ENCODE measurements at regions not wholly inside any gene's neighbourhood (a gene's known extent, or its start where the extent isn't known, plus 50 kb on each side); places are given as distances from the start of the nearest gene placed in this dataset.

- Histone ChIP-seq H3K27ac (no peak overlapping the region), H3K4me3 (no peak overlapping the region), H3K36me3 (no peaks in the 10 kb centered on the region), H3K27me3 (no peaks in the 10 kb centered on the region), H3K9me3 (no peaks in the 10 kb centered on the region), H3K4me1 (no peaks in the 10 kb centered on the region)
- intact Hi-C loops (cut with DNase I), result no loop called here
- ATAC-seq (peak in 2 of 4 donors; percentile 25 to 51), DNase-seq (no peak)
- WGBS (ENCODE audit: insufficient coverage, low coverage, low lambda C conversion rate, missing lambda C conversion rate), result 50% methylated on average over 4 of the region's 4 CpGs
- TF ChIP-seq CTCF (IDR thresholded peaks at IDR 0.05), result peak; percentile 5 to 38 (median 28)
- TF ChIP-seq POLR2A (IDR thresholded peaks at IDR 0.05), result no peak
Observed at GRCh38 chr9:2336055-2336454, 285.5 kb upstream of the VLDLR start.

GRCh38 chr9:2337131-2337530 lies 284.5 kb upstream of the VLDLR start:
- Histone ChIP-seq H3K4me3 (no peak overlapping the region), H3K27me3 (no peaks in the 10 kb centered on the region), H3K27ac (no peak overlapping the region), H3K4me1 (no peaks in the 10 kb centered on the region), H3K36me3 (no peaks in the 10 kb centered on the region), H3K9me3 (no peaks in the 10 kb centered on the region)
- DNase-seq (no peak), ATAC-seq (no peak)
- 50% methylated on average over 2 of the region's 2 CpGs for WGBS (ENCODE audit: insufficient coverage, low coverage, low lambda C conversion rate, missing lambda C conversion rate)
- intact Hi-C loops (cut with DNase I), result no loop called here
- TF ChIP-seq POLR2A (IDR thresholded peaks at IDR 0.05), result no peak
- no peak for TF ChIP-seq CTCF (IDR thresholded peaks at IDR 0.05)

- Histone ChIP-seq H3K9me3 (no peaks in the 10 kb centered on the region), H3K4me3 (no peak overlapping the region), H3K27ac (no peak overlapping the region), H3K36me3 (no peaks in the 10 kb centered on the region), H3K27me3 (no peaks in the 10 kb centered on the region), H3K4me1 (no peaks in the 10 kb centered on the region)
- WGBS (ENCODE audit: insufficient coverage, low coverage, low lambda C conversion rate, missing lambda C conversion rate), result 45% methylated on average over 4 of the region's 4 CpGs
- TF ChIP-seq POLR2A (IDR thresholded peaks at IDR 0.05) (no peak), CTCF (IDR thresholded peaks at IDR 0.05) (no peak)
- intact Hi-C loops (cut with DNase I), result no loop called here
- ATAC-seq (no peak), DNase-seq (no peak)
Observed at GRCh38 chr9:2337627-2338026, 284.0 kb upstream of the VLDLR start.

- Histone ChIP-seq H3K4me3 (no peak overlapping the region), H3K36me3 (no peaks in the 10 kb centered on the region), H3K4me1 (no peaks in the 10 kb centered on the region), H3K27me3 (no peaks in the 10 kb centered on the region), H3K9me3 (no peaks in the 10 kb centered on the region), H3K27ac (no peak overlapping the region)
- WGBS (ENCODE audit: insufficient coverage, low coverage, low lambda C conversion rate, missing lambda C conversion rate), result 72% methylated on average over 4 of the region's 4 CpGs
- intact Hi-C loops (cut with DNase I), result no loop called here
- ATAC-seq, result no peak
- TF ChIP-seq CTCF (IDR thresholded peaks at IDR 0.05) (no peak), POLR2A (IDR thresholded peaks at IDR 0.05) (no peak)
- no peak for DNase-seq
Observed at GRCh38 chr9:2338777-2339365, 282.7 kb upstream of the VLDLR start.

GRCh38 chr9:2339416-2339815 lies 282.2 kb upstream of the VLDLR start:
- WGBS (ENCODE audit: insufficient coverage, low coverage, low lambda C conversion rate, missing lambda C conversion rate), result 81% methylated on average over 6 of the region's 6 CpGs

More at GRCh38 chr9:2339416-2339815, 282.2 kb upstream of the VLDLR start:
- ATAC-seq (no peak), DNase-seq (no peak)
- Histone ChIP-seq H3K4me1 (no peaks in the 10 kb centered on the region), H3K36me3 (no peaks in the 10 kb centered on the region), H3K9me3 (no peaks in the 10 kb centered on the region), H3K27me3 (no peaks in the 10 kb centered on the region), H3K27ac (no peak overlapping the region), H3K4me3 (no peak overlapping the region)
- intact Hi-C loops (cut with DNase I), result no loop called here
- no peak for TF ChIP-seq CTCF (IDR thresholded peaks at IDR 0.05)
